NOMO-1 treated with dmso at 0.1 percent for 144 hours (cell line): ENCODE measurements at regions not wholly inside any gene's neighbourhood (a gene's known extent, or its start where the extent isn't known, plus 50 kb on each side); places are given as distances from the start of the nearest gene placed in this dataset.

Experiments
- DNase-seq: peaks from one replicate; lab custom pipeline; 2025; ENCODE audit not compliant: unreplicated experiment; lab: John Stamatoyannopoulos, UW

DNA sequence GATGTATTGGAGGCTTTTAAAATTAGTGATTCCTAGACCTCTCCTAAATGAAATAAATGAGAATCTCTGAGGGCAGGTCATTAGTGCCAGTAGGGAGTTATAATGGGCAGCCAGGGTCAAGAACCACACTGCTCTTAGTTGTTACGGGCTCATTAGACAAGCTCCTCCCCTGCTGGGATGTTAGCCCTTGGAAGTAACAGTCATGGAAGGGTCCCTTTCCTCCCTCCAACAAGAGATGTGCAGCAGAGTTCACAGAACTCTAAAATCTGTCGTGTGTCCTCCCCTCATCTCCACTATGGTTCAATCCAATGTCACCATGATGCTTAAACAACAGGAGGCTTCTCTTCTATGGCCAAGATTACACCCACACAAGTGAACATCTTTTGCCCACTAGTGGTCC lies 419.5 kb downstream of the INSC start:
- no peak for DNase-seq

DNA sequence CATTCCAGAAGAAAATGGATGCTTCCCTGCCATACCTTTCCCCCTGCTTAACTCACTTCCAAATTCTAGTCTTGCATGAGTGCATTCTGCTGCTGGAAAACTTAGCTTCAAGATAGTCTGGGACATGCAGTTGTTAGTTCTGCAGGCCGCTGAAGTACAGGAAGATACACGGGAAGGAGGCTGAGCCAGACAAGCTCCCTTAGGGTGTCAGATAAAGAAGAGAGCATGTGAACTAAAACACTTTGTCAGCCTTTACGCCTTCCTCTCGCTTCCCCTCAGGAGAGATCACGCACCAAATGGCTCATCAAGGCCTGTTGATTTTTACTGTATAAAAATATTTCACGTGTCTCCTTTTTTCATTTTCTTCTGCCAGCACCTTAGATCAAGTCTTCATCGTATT lies 420.7 kb downstream of the INSC start:
- no peak for DNase-seq

GRCh38 chr11:15536438-15536837 lies 421.7 kb downstream of the INSC start:
- no peak for DNase-seq

DNA sequence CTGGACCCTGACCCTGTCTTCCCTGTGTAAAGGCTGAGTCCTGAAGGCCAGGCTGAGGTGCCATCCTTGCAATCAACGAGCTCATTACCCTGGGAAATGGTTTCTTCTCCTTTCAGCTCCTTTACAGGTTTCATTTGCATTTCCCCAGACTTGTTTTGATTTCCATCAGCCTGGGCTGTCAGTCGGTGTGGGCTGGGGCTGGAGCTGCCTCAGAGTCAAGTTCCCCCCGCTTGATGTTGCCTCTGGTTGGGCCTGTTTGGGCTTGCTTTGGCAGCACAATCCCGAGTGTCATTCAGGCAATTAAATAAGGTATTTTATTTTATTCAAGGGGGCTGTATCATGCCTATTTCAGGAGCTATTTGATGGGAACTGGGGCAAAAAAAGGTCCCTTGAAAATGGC lies 424.9 kb downstream of the INSC start:
- no peak for DNase-seq

- DNase-seq: no peak
These were observed 426.4 kb downstream of the INSC start for GRCh38 chr11:15541079-15541478.

- DNase-seq: no peak
These were observed 429.6 kb downstream of the INSC start for GRCh38 chr11:15544353-15544752.

DNA sequence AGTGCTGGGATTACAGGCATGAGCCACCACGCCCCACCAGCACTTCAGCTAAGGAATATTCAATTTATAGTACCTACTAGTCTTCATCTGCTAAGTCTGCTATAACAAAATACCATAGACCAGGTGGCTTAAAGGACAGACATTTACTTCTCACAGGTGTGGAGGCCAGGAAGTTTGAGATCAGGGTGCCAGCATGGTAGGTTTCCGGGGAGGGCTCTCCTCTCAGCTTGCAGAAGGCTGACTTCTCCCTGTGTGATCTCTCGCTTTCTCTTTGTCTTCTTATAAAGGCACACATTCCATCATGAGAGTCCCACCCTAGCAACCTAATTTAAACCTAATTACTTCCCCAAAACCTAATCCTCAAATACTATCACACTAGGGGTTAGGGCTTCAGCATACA lies 433.0 kb downstream of the INSC start:
- DNase-seq: no peak

- DNase-seq: no peak
These were observed 437.5 kb downstream of the INSC start for GRCh38 chr11:15551901-15552851.

DNA sequence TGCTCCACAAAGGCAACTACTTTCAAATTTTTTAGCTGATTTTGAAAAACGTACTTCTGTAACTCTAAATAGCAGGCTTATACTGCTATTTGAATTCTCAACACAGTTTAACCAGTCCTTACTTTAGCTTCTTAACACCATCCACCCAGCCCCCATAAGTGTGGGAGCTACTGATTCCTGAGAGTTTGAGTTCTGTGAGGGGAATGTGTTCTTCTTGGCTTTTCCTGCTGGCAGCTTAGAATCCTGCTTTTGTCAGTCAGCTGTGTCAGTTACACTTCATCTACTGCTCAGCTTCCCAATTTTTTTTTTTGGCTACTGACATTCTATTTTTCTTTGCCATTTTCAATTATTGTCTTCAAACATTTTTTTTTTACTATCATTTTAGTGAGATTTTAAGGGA lies 440.4 kb downstream of the INSC start:
- no peak for DNase-seq

- peak; percentile 54 for DNase-seq
These were observed 442.9 kb downstream of the INSC start for GRCh38 chr11:15557457-15558230.

GRCh38 chr11:15558513-15559181 lies 443.9 kb downstream of the INSC start:
- no peak for DNase-seq

DNA sequence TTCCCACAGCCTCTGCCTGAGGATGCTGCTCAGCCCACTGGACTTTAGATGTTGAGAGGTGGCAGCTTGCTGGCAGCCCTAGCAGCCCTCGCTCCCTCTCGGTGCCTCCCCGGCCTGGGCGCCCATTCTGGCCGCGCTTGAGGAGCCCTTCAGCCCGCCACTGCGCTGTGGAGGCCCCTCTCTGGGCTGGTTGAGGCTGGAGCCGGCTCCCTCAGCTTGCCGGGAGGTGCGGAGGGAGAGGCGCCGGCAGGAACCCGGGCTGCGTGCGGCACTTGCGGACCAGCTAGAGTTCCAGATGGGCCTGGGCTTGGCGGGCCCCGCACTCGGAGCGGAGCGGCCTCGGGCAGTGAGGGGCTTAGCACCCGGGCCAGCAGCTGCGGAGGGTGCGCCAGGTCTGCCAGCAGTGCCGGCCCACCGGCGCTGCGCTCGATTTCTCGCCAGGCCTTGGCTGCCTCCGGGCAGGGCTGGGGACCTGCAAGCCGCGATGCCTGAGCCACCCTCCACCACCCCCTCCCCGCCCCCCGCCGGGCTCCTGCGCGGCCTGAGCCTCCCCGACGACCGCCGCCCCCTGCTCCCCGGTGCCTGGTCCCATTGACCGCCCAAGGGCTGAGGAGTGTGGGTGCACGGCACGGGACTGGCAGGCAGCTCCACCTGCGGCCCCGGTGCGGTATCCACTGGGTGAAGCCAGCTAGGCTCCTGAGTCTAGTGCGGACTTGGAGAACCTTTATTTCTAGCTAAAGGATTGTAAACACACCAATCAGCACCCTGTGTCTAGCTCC lies 446.2 kb downstream of the INSC start:
- no peak for DNase-seq

GRCh38 chr11:15562230-15562629 lies 447.5 kb downstream of the INSC start:
- no peak for DNase-seq

DNA sequence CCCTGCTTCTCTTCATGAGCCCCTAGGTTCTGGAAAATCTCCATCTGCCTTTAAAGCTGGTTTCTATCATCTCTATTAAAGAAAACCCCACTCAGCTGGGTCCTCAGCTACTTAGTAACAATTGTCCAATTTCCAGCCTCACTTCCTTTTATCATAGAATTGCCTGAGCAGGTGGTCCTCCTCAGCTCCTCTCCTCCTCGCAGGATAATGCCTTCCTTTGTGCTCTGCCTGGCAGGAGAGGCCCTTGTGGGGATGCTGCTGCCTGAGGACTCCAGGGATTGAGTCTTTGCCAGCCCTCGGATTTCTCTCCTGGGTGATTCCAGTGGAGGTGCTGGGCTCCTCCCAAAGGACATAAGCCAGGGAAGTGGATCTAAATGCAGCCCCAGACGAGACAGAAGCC lies 448.3 kb downstream of the INSC start:
- no peak for DNase-seq

- DNase-seq: no peak
These were observed 451.2 kb downstream of the INSC start for GRCh38 chr11:15565880-15566279.

GRCh38 chr11:15568440-15568839 lies 453.7 kb downstream of the INSC start:
- no peak for DNase-seq

DNA sequence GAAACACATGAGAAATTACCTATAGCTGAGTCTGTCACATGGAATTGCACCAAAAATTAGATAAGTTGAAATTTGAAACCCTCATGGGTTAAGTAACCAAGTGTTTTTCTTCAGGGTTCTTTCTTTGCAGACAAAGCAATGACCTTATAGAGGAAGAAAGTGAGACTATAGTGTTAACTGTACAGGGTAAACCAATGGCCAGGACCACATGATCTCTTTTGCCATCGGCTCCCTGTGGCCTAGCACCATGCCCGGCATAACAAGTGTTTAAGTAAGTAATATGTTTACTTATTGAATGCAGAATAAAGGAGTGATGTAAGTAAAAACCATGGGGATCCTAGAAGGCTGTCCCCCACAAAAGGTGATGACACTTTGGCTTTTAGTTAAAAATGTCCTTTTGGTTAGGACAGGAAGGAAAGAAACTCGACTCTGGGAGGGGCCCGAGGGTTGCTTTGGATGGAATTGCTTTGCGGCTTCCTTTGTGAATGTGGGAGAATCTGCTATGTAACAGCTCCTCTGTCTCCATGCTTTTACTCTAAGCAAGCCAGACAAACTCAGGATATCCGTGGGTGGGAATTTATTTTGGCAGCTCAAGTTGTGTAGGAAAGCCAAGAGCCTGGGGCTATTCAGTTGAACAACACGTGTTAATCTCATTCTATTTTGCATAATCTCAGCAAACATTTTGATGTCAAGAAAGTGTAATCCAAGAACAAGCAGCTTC lies 454.7 kb downstream of the INSC start:
- DNase-seq: no peak

GRCh38 chr11:15575409-15575808 lies 460.7 kb downstream of the INSC start:
- DNase-seq: no peak

DNA sequence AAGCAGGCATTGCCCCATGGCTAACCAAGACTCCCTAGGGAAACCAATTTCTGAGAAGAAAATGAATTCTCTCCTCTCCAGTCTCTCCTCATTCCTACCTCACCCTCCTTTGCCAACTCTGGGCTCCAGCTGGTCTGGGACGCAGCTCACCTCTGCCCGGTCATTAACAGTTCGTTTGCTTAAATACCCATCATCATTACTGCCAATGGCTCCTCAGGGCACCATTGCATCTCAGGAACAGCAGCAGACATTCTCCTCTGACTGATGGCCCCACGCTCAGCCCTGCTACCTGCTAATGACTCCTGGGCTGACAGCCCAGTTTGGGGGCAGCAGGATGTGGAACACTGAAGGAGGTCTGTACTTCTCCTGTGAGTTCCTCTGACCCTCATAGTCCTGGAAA lies 462.0 kb downstream of the INSC start:
- no peak for DNase-seq

- DNase-seq: peak; percentile 75
These were observed 462.8 kb downstream of the INSC start for GRCh38 chr11:15577519-15577918.
